LNCAP (cell line): ENCODE measurements at regions not wholly inside any gene's neighbourhood (a gene's known extent, or its start where the extent isn't known, plus 50 kb on each side); places are given as distances from the start of the nearest gene placed in this dataset.

Source experiments
- TF ChIP-seq, protein P1 (sequence below): fragments of 450-650 bp; IDR thresholded peaks from 2 replicates; pipeline ENCODE4 v1.5.1; 2017; ENCODE audit warnings: mild to moderate bottlenecking

DNA sequence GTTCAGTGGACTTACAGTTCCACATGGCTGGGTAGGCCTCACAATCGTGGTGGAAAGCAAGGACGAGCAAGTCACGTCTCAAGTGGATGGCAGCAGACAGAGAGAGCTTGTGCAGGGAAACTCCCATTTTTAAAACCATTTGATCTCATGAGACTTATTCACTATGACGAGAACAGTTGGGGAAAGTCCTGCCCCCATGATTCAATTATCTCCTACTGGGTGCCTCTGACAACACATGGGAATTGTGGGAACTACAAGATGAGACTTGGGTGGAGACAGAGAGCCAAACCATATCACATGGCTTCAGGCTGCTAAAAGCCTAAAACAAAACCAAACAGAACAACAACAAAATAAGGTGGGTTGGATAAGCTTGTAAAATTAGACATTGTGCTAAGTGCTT is 194.4 kb upstream of the CPEB2 start:
- TF ChIP-seq, protein P1, sequence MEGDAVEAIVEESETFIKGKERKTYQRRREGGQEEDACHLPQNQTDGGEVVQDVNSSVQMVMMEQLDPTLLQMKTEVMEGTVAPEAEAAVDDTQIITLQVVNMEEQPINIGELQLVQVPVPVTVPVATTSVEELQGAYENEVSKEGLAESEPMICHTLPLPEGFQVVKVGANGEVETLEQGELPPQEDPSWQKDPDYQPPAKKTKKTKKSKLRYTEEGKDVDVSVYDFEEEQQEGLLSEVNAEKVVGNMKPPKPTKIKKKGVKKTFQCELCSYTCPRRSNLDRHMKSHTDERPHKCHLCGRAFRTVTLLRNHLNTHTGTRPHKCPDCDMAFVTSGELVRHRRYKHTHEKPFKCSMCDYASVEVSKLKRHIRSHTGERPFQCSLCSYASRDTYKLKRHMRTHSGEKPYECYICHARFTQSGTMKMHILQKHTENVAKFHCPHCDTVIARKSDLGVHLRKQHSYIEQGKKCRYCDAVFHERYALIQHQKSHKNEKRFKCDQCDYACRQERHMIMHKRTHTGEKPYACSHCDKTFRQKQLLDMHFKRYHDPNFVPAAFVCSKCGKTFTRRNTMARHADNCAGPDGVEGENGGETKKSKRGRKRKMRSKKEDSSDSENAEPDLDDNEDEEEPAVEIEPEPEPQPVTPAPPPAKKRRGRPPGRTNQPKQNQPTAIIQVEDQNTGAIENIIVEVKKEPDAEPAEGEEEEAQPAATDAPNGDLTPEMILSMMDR: no peak

DNA sequence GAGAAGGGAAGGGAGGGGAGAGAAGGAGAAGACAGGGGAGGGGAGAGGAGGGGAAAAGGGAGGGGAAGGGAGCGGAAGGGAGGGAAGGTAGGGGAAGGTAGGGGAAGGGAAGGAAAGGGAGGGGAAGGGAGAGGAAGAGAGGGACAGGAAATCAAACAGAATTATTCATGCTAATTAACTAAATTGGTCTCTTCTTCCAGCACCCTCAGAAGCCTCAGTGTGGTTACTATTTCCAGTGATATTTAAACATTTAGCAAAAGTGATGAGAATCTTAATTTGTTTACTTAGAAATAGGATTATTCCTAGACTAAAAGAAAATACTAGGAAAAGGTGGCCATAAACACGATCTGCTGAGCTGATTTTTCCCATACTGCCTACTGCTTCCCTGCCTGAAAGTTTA is 193.1 kb upstream of the CPEB2 start:
- TF ChIP-seq, protein P1: no peak

DNA sequence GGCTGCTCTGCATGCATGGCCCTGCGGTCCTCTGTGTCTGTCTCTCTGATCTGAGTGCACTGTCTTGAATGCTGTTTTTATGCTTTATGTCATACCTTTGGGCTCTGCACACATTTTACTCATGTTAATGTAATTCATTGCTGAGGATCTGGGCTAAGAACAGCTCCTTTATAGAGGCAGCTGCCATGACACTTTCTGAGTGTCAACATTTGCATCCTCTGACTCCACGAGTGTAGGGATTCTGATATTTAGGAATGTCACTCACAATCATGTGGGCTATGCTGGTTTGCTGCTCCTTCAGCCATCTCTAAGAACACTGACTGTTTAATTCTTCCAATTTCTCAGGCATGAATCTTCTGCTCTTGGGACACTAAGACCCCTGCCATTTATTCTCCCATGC is 192.2 kb upstream of the CPEB2 start:
- TF ChIP-seq, protein P1: no peak

DNA sequence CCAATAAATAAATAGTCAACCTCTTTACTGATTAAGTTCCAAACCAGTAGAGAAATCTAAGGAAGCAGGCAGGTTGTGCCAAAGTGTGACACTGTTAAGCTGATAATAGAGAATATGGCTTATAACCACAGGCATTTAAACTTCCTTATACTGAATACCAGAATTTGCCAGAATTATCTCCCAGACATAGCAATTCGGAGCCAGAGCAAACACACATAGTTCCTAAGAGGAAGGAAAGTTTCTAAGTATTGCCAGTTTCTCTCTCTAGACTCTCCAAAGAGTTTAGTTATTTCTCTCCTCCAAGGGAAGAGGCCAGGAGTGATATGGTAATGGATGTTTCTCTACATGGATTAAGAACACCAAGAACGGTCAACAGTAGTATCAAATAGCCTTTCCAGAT is 191.7 kb upstream of the CPEB2 start:
- TF ChIP-seq, protein P1: no peak

DNA sequence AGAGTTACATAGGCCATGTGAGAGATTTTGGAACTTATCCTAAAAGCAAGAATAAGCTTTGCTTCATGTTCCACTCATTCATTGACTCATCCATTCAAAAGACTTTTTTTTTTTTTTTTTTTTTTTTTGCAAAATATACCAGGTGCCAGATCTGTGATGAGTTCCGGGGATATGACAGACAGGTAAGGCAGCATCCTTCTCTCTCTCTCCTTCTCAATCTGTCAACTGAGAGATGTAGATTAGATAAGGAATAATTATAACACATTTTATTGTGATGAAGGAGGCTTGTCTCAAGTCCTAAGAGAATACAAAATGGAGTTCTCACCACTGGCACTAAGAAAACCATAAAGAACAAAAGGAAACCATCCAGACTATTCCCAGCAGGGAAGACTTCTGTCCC is 190.2 kb upstream of the CPEB2 start:
- TF ChIP-seq, protein P1: no peak

DNA sequence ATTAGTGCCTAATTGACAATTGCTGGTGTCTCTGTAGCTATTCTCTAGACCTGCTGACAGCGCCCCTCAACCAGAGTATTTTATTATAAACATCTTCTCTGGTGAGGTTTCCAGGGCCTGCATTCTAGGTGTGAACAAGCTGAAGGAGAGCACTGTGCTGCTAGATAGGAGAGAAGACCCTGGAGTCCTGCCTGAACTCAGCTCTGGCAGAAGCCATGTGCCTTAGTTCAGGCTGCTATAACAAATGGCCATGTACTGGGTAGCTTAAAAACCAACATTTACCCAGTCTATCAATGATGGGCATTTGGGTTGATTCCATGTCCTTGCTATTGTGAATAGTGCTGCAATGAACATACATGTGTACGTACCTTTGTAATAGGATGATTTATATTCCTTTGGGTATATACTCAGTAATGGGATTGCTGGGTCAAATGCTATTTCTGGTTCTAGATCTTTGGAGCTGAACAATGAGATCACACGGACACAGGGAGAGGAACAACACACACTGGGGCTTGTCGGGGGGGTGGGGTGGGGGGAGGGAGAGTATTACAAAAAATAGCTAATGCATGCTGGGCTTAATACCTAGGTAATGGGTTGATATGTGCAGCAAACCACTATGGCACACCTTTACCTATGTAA is 185.5 kb upstream of the CPEB2 start:
- TF ChIP-seq, protein P1: no peak

DNA sequence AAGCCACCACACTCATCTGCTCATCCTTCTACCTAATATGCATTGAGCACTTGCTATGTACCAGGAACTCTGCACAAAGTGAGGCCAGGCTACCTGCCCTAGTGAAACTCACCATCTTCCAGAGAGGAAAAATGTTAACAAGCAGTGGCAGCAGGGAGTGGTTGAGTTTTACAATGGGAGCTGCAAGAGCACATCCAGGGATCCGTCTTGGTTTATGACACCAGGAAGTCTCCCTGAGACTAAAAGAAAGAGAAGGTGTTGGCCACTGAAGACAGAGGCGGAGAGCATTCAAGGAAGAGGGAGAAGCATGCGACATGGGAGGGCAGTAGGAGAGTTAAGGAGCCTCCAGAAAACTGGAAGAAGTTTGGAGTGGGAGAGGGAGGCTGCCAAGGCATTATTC is 178.1 kb upstream of the CPEB2 start:
- TF ChIP-seq, protein P1: no peak

DNA sequence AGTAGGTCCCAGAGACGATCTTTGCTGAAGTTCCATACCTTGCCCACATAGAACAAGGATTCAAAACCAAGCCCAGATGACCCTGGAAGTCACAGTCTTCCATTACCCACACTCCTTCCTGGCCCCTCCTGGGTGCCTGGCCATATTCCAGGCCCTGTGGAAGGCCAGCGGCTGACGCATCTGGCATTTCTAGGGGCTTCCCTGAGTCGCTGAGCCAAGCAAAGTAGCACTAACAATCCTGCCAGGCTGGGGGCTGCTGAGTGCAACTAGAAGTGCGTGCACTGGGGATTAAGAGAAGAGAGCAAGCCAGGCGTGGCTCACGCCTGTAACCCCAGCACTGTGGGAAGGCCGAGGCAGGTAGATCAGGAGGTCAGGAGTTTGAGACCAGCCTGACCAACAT is 175.2 kb upstream of the CPEB2 start:
- TF ChIP-seq, protein P1: no peak
